NCI-H2107 treated with DMSO at 0.1 percent for 48 hours (cell line): ENCODE measurements at regions not wholly inside any gene's neighbourhood (a gene's known extent, or its start where the extent isn't known, plus 50 kb on each side); places are given as distances from the start of the nearest gene placed in this dataset.
"Not testable (repeated sequence)": the region's sequence is repeated elsewhere in the genome, so short reads cannot be mapped to it uniquely, and the experiment has no call there.

Source experiments
- DNase-seq: peaks from one replicate; lab custom pipeline; 2025; ENCODE audit not compliant: unreplicated experiment; lab: John Stamatoyannopoulos, UW

DNA sequence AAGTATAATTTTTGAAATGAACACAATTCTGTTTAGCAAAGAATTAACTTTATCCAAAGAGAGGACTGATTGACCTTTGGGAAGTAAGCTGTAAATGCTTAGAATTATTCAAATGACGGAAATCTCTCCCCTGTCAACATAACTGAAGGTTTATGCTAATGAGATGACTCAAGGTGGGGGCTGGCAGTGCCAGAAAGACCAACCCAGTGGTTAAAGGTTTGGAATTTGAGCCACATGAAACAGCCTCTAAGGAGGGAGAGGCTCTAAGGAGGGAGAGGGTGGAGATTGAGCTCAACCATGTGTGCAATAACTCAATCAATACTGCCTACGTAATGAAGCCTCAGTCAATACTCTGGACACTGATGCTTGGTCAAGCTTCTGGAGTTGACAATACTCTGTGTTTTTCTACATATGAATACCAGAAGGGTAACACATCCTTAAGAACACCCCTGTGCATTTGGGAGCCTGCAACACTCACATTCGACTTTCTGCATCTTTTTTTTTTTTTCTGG lies 123.4 kb upstream of the TENT5A start:
- DNase-seq, result no peak

DNA sequence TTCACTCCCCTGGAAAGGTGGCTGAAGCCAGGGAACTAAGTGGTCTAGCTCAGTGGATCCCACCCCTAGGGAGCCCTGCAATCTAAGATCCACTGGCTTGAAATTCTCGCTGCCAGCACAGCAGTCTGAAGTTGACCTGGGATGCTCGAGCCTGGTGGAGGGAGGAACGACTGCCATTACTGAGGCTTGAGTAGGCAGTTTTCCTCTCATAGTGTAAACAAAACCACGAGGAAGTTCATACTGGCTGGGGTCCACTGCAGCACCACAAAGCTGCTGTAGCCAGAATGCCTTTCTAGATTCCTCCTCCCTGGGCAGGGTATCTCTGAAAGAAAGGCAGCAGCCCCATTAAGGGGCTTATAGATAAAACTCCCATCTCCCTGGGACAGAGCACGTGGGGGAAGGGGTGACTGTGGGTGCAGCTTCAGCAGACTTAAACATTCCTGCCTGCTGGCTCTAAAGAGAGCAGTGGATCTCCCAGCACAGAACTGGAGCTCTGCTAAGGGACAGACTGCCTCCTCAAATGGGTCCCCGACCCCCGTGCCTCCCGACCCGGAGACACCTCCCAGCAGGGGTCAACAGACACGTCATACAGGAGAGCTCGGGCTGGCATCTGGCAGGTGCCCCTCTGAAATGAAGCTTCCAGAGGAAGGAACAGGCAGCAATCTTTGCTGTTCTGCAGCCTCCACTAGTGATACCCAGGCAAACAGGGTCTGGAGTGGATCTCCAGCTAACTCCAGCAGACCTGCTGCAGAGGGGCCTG lies 117.4 kb upstream of the TENT5A start:
- DNase-seq, result not testable (repeated sequence)

DNA sequence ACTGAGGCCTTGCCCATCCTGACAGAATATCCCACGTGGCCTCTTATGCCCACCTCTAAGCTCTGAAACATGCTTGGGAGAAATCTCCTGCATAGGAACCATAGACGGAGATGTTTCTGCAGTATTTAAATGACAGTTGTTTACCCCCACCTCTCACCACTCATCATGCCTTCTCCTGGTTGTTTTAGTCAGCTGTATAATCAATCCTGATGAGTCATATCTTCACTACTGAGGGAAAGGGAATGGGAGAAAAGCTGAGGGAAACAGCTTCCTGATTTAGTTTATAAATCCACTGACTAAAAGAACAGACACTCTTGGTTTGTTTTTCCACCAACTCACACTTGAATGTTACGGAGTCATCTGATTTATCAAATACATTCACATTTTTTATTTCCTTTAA lies 113.2 kb upstream of the TENT5A start:
- no peak for DNase-seq

DNA sequence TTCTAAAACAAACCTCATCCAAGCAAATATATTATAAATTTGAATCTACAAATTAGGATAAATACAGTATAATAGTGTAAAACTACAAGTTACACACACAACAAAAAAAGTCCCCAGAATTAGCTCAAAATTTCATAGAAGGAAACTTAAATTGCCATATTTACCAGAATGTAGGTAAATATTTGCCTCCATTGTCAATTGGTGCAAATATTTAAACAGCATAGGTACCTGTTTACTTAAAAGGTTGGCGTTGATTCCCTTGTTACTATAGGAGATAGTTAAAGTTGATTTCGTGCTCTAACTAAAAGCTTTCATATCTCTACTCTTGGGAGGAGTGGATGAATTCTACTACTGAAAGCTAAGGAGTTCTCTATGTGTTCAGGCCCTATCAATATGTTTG lies 111.6 kb upstream of the TENT5A start:
- no peak for DNase-seq

DNA sequence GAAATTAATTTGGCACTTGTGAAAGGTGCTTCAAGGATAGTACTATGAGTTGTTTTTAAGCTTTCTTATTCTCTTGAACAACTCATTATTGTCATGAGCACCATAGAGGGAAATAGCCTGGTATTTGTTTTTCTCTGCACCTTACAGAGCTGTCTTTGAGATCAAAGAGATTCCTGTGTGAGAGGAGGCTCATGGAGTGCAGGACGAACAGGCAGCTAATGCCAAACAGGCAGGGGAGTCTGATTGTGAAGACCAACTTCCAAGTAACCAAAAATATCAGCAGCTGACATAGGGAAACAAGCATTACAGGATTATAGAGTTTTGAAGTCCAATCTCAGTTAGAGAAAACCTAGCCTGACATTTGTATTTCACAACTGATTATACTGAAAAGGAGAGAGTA lies 110.6 kb upstream of the TENT5A start:
- DNase-seq, result no peak

DNA sequence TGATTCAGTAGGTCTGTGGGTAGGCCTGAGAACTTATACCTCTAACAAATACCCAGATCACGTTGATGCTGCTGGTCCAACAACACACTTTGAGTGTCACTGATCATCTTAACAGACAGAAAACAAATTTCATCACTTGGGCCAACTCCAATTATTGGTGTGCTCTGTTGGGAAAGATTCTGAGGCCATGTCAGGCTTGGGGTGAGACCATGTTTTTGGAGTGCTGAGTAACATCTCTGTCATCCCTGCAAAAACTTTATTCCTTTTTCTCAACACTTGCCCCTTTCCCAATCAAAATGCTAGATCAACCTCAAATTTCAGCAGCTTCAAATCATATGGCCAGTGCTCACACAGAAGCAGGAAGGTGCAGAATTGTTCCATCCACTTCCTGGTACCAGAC lies 108.8 kb upstream of the TENT5A start:
- no peak for DNase-seq

DNA sequence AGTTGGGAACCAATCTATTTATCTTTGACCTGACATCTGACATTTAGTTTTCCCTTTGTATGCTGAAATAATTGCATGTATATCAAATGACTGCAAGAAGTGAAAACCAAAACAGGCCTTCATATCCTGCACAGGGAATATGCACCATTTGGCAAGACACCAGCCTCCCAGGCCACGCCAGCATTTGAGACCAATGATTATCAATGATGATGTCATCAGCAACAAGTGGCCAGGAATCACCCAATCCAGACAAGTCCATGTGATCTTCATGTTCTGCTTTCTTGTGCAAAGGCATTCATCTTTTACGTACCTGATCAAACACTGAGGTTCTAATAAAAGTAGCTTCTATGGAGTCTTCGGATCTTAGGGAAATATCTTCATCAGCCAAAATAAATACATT lies 107.4 kb upstream of the TENT5A start:
- no peak for DNase-seq

DNA sequence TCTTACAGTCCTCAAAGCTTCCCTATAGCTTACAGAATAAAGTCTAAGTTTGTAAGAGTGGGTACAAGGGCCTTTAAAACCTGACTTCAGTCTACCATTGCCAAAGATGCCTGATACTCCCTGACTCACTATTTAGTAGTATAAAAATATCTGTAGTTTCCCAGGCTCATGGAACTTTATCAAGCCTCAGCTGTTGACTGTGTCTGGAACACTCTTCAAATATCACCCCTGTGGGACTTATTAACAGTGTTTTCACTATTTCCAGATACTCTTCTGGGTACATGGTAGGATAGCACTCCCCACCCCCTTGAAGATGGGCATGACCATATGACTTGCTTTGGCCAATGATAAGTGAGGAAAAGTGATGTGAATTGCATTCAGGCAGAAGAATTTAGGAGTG lies 105.3 kb upstream of the TENT5A start:
- DNase-seq, result no peak

DNA sequence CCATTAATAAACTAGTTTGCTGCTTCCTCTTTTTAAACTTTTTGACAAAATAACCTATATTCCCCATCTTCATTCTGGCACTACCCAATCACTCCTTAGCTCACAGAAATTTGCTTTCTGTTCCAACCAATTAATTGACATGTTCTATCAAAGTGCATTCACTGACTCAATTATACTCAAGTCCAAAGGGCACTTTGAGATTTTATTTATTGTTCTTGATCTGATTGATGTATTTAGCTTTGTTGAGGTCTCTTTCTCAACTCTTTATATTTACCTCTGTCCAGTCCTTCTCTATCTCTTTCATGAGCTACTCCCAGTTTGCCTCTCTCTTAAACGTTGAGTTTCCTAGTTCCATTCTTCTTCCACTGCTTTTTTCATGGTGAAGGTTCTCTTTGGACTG lies 104.4 kb upstream of the TENT5A start:
- no peak for DNase-seq

DNA sequence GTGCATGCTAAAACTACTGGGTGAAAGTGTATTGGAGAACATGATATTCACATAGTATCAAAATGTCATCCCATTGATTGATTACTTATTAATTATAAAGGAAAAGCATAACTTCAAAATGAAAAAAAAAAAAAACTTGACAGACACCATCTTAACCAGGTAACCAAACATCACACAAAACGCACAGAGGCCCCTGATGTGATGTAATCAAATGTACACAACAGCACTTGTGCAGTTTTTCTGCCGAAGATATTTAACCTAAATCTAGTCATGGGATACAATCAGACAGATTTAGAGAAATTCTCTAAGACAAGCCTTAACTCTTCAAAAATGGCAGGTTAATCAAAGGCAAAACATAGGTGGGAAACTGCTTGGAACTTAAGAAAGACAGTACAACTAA lies 102.0 kb upstream of the TENT5A start:
- no peak for DNase-seq

DNA sequence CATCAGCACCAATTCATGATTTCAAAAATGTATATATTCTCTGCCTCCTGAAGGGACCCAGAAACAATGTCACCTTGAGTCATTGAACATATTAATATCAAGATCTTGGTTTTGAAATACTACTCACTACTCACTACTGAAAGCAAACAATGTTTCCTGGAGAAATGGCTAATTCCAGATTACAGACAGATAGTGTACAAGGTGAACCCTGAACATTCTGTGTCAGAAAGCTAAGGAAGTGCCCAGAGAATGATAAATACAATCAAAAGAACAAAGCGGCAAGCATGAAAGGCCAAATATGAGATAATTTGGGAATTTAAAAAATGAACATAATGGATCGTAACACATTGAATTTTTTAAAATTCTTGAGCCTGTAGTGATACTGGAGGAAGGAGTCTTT lies 101.5 kb upstream of the TENT5A start:
- DNase-seq, result no peak

DNA sequence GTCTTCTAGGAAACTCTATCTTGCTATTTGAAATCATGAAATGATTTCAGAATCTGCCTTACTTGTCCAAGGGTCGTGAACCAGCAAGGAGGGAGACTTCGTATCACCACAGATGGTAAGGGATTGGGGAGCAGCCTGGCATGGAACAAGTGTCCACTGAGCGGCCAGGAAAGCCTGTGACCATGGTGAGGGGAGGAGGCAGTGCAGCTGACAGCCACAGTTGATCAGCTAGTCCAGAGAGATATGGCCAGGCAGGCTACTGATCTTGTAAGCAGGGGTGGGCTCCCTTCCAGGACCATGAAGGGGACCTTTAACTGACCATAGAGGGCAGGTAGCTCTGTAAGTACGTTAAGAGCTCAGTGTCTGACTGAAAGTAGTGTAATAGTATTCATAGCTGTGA lies 96.8 kb upstream of the TENT5A start:
- DNase-seq, result no peak

DNA sequence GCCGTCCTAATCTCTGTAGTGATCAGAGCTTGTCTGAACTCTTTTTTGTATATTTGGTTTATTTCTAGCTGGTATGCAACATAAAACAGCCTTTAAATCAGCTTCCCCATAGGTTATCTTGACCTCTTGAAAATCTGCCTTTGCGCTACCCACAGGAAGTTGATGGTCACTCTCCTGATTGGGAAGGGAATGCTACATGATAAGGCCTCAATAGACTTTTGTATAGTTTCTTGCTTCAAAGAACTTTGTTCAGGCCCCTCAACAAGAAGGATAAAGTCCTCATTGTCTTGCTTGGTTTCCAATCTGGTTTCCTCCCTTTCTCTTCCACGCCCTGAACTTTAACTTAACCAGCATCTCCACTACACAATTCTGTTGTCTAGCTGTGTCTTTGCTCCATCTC lies 95.4 kb upstream of the TENT5A start:
- DNase-seq, result no peak

DNA sequence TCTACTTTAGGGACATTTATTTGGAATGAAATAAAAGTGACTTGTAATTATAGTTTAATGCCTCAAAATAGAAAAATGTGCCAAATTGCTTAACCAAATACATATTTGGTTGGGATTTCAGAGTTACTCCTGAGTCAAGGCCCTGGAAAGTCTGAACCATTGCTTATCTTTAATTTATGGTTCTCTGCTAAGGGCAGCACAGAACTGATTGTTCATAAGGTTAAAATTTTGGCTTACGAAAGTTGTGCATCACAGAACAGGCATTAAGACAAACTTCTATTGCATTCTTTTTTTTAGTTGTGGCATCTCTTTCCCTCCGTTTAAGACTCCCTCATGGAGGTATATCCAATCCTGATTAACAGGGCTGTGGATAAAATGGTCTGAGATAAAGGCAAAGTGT lies 92.2 kb upstream of the TENT5A start:
- no peak for DNase-seq

DNA sequence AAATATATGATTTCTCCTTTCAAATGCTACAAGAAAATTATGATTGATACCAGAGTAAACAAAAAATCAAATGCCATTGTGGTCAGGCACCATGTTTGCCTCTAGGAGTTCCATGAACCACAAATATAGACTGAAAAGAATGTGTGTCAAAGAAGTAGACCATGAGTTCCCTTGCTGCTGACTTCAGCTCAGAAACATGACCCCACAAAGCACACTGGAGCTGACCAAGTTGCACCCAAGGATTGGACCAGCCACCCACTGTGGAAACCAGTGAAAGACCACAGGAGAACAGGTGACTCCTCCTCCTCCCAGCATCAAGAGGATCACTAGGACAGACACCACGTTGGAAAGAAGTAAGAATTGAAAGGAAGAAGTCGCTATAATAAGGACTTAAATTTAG lies 90.8 kb upstream of the TENT5A start:
- no peak for DNase-seq

DNA sequence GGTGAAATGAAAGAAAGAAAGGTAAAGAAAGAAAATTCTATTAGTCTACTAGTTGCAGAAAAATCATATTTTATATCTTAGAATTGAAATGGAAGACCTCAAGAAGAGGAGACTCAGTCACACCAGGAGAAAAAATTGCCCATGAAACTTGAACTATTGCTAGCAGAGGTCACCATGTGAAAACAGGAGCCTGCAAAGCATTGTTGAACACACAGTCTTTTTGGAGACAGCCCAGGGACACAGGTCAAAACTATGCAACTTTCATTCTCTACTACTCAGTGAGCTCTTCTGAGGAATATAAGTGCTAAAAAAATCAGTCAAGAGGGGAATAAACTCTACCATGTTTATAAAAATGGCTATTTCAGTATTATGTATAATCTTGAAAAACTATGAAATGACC lies 89.8 kb upstream of the TENT5A start:
- no peak for DNase-seq

DNA sequence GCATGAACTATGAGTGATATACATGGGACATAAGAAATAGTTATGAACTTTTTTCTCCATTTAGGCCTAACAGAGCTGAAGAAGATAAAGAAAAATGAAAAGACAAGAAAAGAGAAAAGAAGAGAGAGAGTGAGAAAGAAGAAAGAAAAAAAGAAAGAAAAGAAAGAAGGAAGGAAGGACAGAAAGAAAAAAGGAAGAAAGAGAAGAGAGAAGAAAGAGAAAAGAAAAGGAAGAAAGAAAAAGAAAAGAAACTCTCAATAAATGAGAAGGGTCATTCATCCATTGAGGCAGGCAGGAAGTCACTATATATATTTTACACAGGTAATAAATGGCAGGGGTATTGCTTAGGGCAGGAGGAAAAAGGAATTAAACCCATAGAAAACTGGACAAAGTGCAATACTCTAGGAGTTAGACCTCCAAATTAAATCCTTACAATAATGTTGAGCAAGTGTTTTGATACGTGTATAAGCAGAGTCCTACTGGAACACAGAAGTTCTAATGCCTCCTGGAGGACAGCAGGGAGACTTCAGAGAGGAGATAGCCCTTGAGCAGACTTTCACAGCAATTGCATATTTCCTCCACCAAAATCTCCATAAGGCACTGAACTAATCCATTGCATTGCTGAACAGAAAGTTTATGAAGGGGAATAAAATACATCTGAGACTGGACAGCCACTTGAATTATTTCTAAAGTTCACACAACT lies 86.4 kb upstream of the TENT5A start:
- no peak for DNase-seq

DNA sequence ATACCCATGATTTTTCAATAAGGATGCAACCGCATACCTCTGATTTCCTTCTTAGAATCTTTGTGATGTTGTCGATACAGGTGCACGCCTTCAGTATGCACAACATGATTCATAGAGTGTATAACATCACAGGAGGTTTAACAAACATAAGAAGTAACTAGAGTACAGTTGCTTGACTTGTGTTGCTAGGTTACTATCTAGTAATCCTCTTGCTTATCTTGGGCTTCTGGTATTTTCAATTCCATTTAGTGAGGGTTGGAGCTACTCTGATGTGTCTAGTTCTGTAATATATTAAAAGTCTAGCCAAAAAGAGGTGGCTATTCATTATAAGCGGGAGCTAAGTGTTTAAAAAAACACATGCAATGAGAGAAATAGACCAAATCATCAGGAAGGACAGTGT lies 85.5 kb upstream of the TENT5A start:
- DNase-seq, result no peak

DNA sequence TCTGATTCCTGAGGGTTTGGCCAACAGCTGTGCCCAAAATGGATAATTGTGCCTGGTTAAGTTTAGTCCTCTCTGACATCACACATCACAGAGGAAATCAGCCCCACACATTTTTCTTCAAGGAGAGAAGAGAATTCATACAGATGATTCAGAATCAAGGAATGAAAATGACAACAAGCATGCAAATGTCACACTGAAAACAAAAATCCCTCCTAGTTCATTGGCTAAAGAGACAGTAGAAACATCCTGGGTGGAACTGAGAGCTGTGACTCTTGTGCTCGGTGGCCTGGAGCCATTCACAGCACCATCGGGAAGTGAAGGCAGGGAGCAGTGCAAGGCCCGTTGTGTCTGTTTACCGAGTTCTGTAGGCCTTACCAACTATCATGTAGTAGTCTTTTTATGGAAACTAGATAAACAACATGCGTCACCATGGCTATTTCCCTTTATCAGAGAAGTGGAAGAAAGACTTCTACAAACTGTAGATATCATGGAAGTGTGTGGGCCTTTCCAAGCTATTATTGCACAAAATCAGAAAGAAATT lies 81.7 kb upstream of the TENT5A start:
- no peak for DNase-seq

DNA sequence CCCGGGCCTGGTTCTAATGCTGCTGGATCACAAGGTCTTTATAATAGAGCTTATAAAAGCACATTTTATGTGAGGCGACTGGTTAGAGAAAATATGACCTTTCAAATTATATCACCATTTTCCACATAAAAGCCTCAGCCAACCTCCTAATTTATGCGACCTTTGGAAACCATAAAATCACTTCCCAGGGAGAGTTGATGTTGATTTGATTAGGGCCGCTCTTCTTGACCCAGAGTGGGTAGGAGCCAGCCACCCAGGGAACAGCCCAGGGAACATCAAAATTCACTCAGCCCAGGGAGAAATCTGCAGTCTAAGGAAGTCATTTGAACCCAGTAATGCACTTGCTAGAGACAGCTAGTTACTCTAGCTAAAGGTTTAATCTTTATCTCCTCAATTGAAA lies 79.8 kb upstream of the TENT5A start:
- DNase-seq, result no peak

DNA sequence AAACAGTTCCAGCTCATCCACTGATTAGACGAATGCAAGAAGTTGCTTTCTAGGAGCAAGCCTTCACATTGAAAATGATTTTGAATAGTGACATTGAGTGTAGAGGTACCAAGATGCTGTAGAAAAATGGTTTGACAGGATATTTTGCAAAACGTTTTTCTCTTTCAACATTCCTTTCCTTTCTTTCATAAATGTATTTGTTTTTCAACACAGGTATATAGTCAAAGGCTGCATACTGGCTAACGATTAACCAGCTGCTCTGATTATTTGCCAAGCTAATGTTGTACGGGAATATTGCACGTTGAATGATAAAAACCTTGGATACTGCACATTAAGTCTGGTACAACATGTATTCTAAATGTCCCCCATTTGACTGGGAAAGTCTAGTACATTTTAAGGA lies 78.8 kb upstream of the TENT5A start:
- DNase-seq, result no peak

DNA sequence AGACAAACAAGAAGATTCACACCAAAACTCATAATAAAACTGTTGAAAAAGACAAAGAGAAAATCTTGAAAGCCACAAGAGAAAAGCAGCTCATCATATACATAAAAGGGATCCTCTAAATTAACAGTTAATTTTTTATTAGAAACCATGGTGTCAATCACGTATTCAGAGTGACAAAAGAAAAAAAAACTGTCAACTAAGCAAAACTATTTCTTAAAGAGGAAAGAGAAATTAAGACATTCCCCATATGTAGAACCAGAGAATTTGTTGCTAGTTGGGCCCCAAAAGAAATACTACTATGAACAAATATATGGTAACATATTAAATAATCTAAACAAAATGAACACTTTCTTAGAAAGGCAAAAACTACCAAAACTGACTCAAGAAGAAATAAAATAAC lies 74.3 kb upstream of the TENT5A start:
- DNase-seq, result no peak
